ENCODE measurements at regions not wholly inside any gene's neighbourhood (a gene's known extent, or its start where the extent isn't known, plus 50 kb on each side); places are given as distances from the start of the nearest gene placed in this dataset.

GRCh38 chr12:30500532-30500931, 195.1 kb downstream of the IPO8 start:
- Histone ChIP-seq H3K4me3 (no peak overlapping the region), H3K4me1 (no peaks in the 10 kb centered on the region), H3K9me3 (no peaks in the 10 kb centered on the region), H3K27ac (no peak overlapping the region), H3K27me3 (no peaks in the 10 kb centered on the region), H3K36me3 (no peaks in the 10 kb centered on the region)
- intact Hi-C loops (cut with DNase I; ENCODE audit: low total_unique reads) (no loop called here), in situ Hi-C loops (cut with MboI; ENCODE audit: low sequenced_read_pairs in 4 of 4) (no loop called here)
- DNase-seq (no peak), ATAC-seq (no peak)
- TF ChIP-seq, protein P1, sequence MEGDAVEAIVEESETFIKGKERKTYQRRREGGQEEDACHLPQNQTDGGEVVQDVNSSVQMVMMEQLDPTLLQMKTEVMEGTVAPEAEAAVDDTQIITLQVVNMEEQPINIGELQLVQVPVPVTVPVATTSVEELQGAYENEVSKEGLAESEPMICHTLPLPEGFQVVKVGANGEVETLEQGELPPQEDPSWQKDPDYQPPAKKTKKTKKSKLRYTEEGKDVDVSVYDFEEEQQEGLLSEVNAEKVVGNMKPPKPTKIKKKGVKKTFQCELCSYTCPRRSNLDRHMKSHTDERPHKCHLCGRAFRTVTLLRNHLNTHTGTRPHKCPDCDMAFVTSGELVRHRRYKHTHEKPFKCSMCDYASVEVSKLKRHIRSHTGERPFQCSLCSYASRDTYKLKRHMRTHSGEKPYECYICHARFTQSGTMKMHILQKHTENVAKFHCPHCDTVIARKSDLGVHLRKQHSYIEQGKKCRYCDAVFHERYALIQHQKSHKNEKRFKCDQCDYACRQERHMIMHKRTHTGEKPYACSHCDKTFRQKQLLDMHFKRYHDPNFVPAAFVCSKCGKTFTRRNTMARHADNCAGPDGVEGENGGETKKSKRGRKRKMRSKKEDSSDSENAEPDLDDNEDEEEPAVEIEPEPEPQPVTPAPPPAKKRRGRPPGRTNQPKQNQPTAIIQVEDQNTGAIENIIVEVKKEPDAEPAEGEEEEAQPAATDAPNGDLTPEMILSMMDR (IDR thresholded peaks at IDR 0.05 in 4 of 5, conservative IDR thresholded peaks at IDR 0.05 in 1 of 5): no peak
- no peak for TF ChIP-seq POLR2A (IDR thresholded peaks at IDR 0.05)

DNA sequence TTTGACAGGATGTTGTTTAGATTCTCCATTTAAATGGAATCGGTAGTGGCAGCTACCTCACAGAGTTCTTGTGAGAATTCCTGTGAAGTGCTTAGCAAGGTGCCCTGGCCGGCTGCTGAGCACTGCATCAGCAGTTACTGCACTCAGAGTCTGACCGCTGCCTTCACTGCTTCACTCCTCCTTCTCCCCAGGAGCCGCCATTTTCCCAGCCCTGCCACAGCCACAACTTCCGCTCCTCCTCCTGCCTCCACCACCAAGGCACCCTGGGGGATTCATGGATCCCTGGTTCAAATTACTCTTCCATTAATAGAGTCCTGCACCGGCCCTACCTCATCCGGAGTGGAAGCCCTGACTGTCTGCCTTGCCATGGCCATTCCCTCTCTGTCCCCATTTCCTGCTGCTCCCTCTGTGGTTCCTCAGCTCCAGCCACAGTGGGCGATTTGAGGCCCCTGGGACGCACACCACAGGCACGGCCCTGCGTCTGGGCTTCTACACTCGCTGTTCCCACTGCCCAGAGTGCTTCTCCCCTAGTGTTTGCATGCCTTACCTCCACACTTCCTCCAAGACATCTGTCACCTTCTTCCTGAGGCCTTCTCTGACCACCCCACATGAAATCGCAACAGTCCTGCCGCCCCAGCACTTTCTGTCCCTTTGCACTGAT, 210.3 kb downstream of the IPO8 start:
- no peak for DNase-seq
- TF ChIP-seq, protein P1 (IDR thresholded peaks at IDR 0.05 in 4 of 5, conservative IDR thresholded peaks at IDR 0.05 in 1 of 5): no peak
- no peak for TF ChIP-seq POLR2A (IDR thresholded peaks at IDR 0.05)

GRCh38 chr12:30484658-30485057, 211.0 kb downstream of the IPO8 start:
- Histone ChIP-seq H3K4me1 (no peaks in the 10 kb centered on the region), H3K27me3 (no peaks in the 10 kb centered on the region), H3K4me3 (no peak overlapping the region), H3K9me3 (no peaks in the 10 kb centered on the region), H3K36me3 (no peaks in the 10 kb centered on the region), H3K27ac (no peak overlapping the region)
- in situ Hi-C loops (cut with MboI; ENCODE audit: low sequenced_read_pairs in 4 of 4) (no loop called here), intact Hi-C loops (cut with DNase I; ENCODE audit: low total_unique reads) (no loop called here)
- no peak for ATAC-seq
- TF ChIP-seq, protein P1 (IDR thresholded peaks at IDR 0.05 in 4 of 5, conservative IDR thresholded peaks at IDR 0.05 in 1 of 5): no peak
- no peak for TF ChIP-seq POLR2A (IDR thresholded peaks at IDR 0.05)
- no peak for DNase-seq

More for the DNA sequence above, 210.3 kb downstream of the IPO8 start:
- in situ Hi-C loops (cut with MboI; ENCODE audit: low sequenced_read_pairs in 4 of 4): no loop called here
- no peaks in the 10 kb centered on the region for H3K4me1 ChIP-seq
- no peak overlapping the region for H3K4me3 ChIP-seq
- H3K27me3 ChIP-seq: no peaks in the 10 kb centered on the region
- H3K9me3 ChIP-seq: no peaks in the 10 kb centered on the region
- intact Hi-C loops (cut with DNase I; ENCODE audit: low total_unique reads): no loop called here
- no peaks in the 10 kb centered on the region for H3K36me3 ChIP-seq
- ATAC-seq: no peak
- no peak overlapping the region for H3K27ac ChIP-seq

DNA sequence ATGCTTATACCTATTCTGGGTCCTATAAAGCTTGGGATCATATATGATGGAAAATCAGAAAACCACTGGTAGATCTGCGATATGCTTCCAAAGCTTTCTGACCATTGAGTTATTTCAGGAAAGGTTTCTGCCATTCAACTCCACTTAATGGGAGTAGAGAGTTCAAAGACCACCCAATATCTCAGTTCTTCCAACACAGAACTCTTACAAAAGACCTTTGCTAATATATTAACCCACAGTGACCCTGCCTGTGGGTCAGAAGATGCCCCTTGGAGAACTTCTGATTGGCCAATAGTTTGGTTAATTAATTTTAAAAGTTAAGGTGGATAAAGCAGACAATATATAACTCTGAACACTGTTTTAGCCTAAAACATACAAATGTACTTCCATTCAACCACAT, 213.0 kb downstream of the IPO8 start:
- Histone ChIP-seq H3K9me3 (no peaks in the 10 kb centered on the region), H3K27ac (no peak overlapping the region), H3K4me1 (no peaks in the 10 kb centered on the region), H3K36me3 (no peaks in the 10 kb centered on the region), H3K4me3 (no peak overlapping the region), H3K27me3 (no peaks in the 10 kb centered on the region)
- intact Hi-C loops (cut with DNase I; ENCODE audit: low total_unique reads) (no loop called here), in situ Hi-C loops (cut with MboI; ENCODE audit: low sequenced_read_pairs in 4 of 4) (no loop called here)
- DNase-seq (no peak), ATAC-seq (no peak)
- no peak for TF ChIP-seq POLR2A (IDR thresholded peaks at IDR 0.05)
- TF ChIP-seq, protein P1 (IDR thresholded peaks at IDR 0.05 in 4 of 5, conservative IDR thresholded peaks at IDR 0.05 in 1 of 5): no peak

DNA sequence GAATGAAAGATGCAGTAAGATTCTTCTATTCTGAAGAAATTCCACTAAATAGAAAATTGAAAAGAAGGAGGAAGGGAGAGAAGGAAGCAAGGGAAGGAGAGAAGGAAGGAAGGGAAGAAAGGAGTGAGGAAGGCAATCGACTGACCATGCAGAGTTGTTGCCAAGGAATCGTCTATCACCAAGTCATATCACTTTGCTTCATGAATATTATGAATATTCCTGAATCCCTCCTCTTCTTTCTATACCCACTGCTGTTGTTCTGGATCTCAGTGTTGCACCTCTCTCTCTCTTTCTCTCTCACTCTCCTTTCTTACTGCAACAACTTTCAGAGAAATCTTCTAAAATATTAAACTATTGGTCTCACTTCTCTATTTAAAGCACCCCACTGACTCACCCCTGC, 222.4 kb downstream of the IPO8 start:
- DNase-seq (no peak), ATAC-seq (no peak)
- TF ChIP-seq POLR2A (IDR thresholded peaks at IDR 0.05): no peak
- TF ChIP-seq, protein P1 (IDR thresholded peaks at IDR 0.05 in 4 of 5, conservative IDR thresholded peaks at IDR 0.05 in 1 of 5): no peak
- intact Hi-C loops (cut with DNase I; ENCODE audit: low total_unique reads) (no loop called here), in situ Hi-C loops (cut with MboI; ENCODE audit: low sequenced_read_pairs in 4 of 4) (no loop called here)
- Histone ChIP-seq H3K27me3 (no peaks in the 10 kb centered on the region), H3K4me3 (no peak overlapping the region), H3K9me3 (no peaks in the 10 kb centered on the region), H3K4me1 (no peaks in the 10 kb centered on the region), H3K27ac (no peak overlapping the region), H3K36me3 (no peaks in the 10 kb centered on the region)
